Motor neuron (in vitro differentiated cells): ENCODE measurements at regions not wholly inside any gene's neighbourhood (a gene's known extent, or its start where the extent isn't known, plus 50 kb on each side); places are given as distances from the start of the nearest gene placed in this dataset.
A peak's percentile ranks its signal among the peaks of the same experiment; 100 is the strongest.
"Not testable (repeated sequence)": the region's sequence is repeated elsewhere in the genome, so short reads cannot be mapped to it uniquely, and the experiment has no call there.

ENCODE experiments used
- ATAC-seq, 8 experiments: fragments of 200-7000 bp; cut with Tn5 transposase; replicated peaks in 6 of 8; 2 replicates each; pipeline ENCODE4 v1.8.0; 2021; ENCODE audit warnings: mild to moderate bottlenecking in 8 of 8, moderate library complexity in 8 of 8
- H3K27ac ChIP-seq, 2 donors: fragments of 250-450 bp; sonication (Bioruptor Pico); 2 replicates each; pipeline ENCODE4 v1.9.0; 2021; ENCODE audit warnings: antibody characterized with exemption in 2 of 2, mild to moderate bottlenecking in 2 of 2, moderate library complexity in 1 of 2
- H3K4me1 ChIP-seq, 2 donors: fragments of 250-450 bp; sonication (Bioruptor Pico); replicated peaks in 1 of 2; 2 replicates each; pipeline ENCODE4 v1.6.1; 2021; ENCODE audit warnings: antibody characterized with exemption in 2 of 2, mild to moderate bottlenecking in 2 of 2, moderate library complexity in 1 of 2
- H3K4me3 ChIP-seq, 5 donors: fragments of 250-450 bp; sonication (Bioruptor Pico); 2 replicates each; pipeline ENCODE4 v1.9.0; 2021; ENCODE audit warnings: antibody characterized with exemption in 5 of 5, mild to moderate bottlenecking in 5 of 5, moderate library complexity in 4 of 5
- WGBS, 10 experiments: fragments of 450-650 bp; shearing (Covaris generic); methylation state at CpG; one replicate each; pipeline ENCODE4 v1.0.0; 2022; 5-methylcytosine and 5-hydroxymethylcytosine counted together
- in situ Hi-C, 9 experiments: fragments of 400-800 bp; cut with MboI; loops; one replicate each; pipeline ENCODE4 v1.15.0; 2021; ENCODE audit warnings: low sequenced_read_pairs in 9 of 9, low pct_unique_long_range_greater_than_20kb in 2 of 9; ENCODE audit not compliant: unreplicated experiment in 9 of 9

DNA sequence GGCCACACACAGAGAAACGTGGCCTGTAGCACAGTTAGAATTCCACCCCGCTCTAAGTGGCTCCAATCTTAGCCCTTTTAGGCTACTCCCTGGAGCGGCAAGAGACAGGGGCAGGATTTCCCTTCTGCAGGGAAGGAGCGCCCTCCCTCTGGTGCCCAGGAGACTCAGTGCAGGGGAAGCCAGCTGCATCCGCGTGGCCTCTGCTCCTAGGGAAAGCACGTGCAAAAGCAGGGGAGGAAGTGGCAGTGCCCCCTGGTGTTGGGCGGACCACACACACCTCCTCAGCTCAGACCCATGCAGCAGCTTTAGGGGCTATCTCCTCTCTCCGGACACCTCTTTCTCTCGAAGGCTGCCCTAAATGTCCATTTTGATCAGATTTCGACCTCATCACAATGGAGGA is 50.0 kb downstream of the SPRING1 start:
- ATAC-seq = peak; percentile 37 to 78 (median 58)
- in situ Hi-C loops = no loop called here
- 79 to 100% (median 83%) methylated on average over 1 to 8 of the region's 11 CpGs; no CpG with 5 or more reads in 5 of the 10 experiments for WGBS, 10 experiments
- H3K4me3 ChIP-seq = no peak overlapping the region
- H3K4me1 ChIP-seq = peaks cover 13 to 14% of the 10 kb centered on the region in 2 donors
- H3K27ac ChIP-seq = no peak overlapping the region

DNA sequence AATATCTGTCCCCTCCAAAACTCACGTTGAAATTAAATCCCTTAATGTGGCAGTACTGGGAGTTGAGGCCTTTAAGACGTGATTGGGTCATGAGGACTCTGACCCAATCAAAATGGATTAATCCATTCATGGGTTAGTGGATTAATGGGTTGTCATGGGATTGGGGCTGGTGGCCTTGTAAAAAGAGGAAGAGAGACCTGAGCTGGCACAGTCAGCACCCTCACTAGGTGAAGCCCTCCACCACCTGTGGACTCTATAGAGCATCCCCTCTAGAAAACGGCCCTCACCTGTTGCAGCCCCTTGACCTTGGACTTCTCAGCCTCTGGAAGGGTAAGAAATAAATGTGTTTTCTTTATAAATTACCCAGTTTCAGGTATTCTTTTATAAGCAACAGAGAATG is 53.0 kb downstream of the SPRING1 start:
- Histone ChIP-seq H3K4me1 (peaks cover 5% of the 10 kb centered on the region in 2 donors), H3K27ac (no peak overlapping the region), H3K4me3 (no peak overlapping the region)
- 0 to 100% (median 50%) methylated on average over 1 to 3 of the region's 3 CpGs; no CpG with 5 or more reads in 1 of the 10 experiments for WGBS, 10 experiments
- no peak for ATAC-seq
- in situ Hi-C loops = no loop called here

GRCh38 chr12:116677202-116677661 is 60.6 kb downstream of the SPRING1 start:
- no peak overlapping the region for H3K4me3 ChIP-seq
- H3K4me1 ChIP-seq = peaks cover 0 to 7% of the 10 kb centered on the region in 2 donors
- in situ Hi-C loops = no loop called here
- no peak for ATAC-seq
- no peak overlapping the region for H3K27ac ChIP-seq
- WGBS, 10 experiments = 62 to 100% (median 88%) methylated on average over 1 to 4 of the region's 4 CpGs

DNA sequence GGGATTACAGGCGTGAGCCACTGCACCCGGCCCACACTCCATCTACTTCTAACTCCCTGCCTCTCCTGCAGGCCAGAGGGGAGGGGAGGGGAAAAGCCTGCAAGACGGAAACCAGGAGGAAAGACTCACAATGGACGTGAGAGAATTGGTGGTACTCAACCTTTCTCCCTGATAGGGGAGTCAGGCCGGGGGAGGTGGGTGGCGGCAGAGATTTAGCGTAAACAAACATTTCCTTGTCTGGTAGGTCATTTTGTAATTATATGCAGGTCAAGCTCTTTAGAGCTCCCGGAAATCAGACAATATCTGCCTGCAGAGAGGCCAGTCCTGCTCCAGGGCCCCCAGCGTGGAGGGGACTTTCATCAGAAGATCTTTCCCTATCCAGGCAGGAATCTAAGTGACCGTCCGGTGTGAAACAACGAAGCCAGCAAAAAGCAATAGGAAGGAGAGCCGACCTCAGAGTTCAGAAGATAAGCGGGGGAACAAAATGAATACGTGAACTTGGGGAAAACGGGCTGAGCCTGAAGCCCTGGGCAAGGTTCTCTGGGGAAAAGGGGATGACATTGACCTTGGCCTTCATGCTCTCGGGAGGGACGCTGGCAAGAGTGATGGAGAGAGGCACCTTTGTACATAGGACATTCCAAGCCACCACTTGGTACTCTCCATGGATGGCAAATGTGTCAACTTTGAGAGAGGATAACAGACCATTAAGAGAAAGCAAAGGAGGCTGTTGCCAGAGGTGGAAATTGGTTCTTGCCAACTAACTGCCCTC is 62.3 kb downstream of the SPRING1 start:
- in situ Hi-C loops = no loop called here
- 66 to 94% (median 77%) methylated on average over 2 to 14 of the region's 18 CpGs; no CpG with 5 or more reads in 2 of the 10 experiments for WGBS, 10 experiments
- ATAC-seq = peak in 1 of 8 experiments; percentile 21
- Histone ChIP-seq H3K27ac (no peak overlapping the region), H3K4me3 (no peak overlapping the region), H3K4me1 (peaks cover 0 to 7% of the 10 kb centered on the region in 2 donors)

- Histone ChIP-seq H3K4me3 (no peak overlapping the region), H3K4me1 (peaks cover 0 to 7% of the 10 kb centered on the region in 2 donors), H3K27ac (no peak overlapping the region)
- in situ Hi-C loops = no loop called here
- no peak for ATAC-seq
- WGBS, 10 experiments = 0 to 100% (median 83%) methylated on average over 1 to 4 of the region's 5 CpGs; no CpG with 5 or more reads in 2 of the 10 experiments
These were observed 63.2 kb downstream of the SPRING1 start for GRCh38 chr12:116674643-116675183.

DNA sequence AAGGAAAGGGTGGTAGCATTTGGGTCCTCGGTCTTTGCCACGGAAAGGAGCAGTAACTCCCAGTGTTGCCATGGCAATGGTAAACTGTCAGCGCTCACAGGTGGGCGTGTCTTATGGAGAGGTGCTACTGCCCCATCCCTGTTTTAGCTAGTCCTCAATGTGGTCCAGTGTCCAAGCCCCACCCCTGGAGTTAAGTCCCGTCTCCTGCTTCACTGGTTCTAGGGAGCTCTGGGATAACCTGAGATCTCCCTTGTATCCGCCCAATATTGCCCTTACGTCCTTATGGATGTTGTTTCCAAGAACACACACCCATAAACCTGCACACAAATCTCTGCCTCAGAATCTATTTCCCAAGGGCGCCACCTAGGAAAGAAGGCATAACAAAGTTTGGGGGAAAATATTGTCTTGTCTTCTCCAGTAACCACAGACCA is 64.2 kb downstream of the SPRING1 start:
- Histone ChIP-seq H3K27ac (no peak overlapping the region), H3K4me1 (peaks cover 0 to 7% of the 10 kb centered on the region in 2 donors), H3K4me3 (no peak overlapping the region)
- in situ Hi-C loops = no loop called here
- peak in 5 of 8 experiments; percentile 28 to 92 (median 38) for ATAC-seq
- WGBS, 10 experiments = 48 to 100% (median 73%) methylated on average over 2 to 7 of the region's 8 CpGs; no CpG with 5 or more reads in 2 of the 10 experiments

DNA sequence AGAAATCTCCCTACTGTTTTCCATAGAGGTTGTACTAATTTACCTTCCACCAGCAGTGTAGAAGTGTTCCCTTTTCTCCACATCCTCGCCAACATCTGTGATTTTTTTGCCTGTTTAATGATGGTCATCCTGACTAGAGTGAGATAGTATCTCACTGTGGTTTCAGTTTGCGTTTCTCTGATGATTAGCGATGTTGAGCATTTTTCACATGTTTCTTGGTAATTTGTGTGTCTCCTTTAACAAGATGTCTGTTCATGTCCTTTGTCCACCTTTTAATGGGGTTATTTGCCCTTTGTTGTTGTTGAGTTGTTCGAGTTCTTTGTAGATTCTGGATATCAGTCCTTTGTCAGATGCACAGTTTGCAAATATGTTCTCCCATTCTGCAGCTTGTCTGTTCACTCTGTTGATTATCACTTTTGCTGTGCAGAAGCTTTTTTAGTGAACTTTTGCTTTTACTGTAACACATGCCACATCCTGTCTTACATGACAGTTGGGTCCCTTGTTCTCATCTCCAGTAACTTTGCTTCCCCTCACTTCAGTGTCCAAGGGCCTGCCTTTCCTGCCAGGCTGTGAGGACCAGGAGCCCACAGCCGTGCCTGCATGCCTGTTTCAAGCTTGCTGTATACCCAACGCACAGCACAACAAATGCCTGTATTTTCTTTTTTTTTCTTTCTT is 64.9 kb downstream of the SPRING1 start:
- ATAC-seq = peak in 1 of 8 experiments; percentile 19
- no peak overlapping the region for H3K4me3 ChIP-seq
- in situ Hi-C loops = no loop called here
- no peak overlapping the region for H3K27ac ChIP-seq
- peaks cover 0 to 7% of the 10 kb centered on the region in 2 donors for H3K4me1 ChIP-seq
- 31 to 100% (median 85%) methylated on average over 1 to 6 of the region's 6 CpGs for WGBS, 10 experiments

DNA sequence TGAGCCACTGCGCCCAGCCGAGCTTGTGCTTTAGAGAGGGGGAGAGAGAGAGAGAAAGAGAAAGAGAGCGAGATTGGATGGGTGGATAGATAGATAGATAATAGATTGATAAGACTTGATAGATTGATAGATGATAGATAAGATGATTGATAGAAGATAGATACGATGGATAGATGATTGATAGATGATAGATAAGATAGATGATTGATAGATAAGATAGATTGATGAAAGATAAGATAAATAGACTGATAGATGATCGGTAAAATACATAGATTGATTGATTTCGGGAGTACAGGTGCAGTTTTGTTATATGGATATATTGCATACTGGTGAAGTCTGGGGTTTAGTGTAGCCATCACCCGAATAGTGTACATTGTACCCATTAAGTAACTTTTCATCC is 65.9 kb downstream of the SPRING1 start:
- no peak overlapping the region for H3K27ac ChIP-seq
- ATAC-seq = no peak
- peaks cover 0 to 7% of the 10 kb centered on the region in 2 donors for H3K4me1 ChIP-seq
- in situ Hi-C loops = no loop called here
- no peak overlapping the region for H3K4me3 ChIP-seq
- WGBS, 10 experiments = 66 to 89% (median 80%) methylated on average over 3 to 7 of the region's 7 CpGs

GRCh38 chr12:116670859-116671258 is 67.0 kb downstream of the SPRING1 start:
- Histone ChIP-seq H3K4me1 (peaks cover 5 to 11% of the 10 kb centered on the region in 2 donors), H3K4me3 (no peak overlapping the region), H3K27ac (no peak overlapping the region)
- ATAC-seq = no peak
- in situ Hi-C loops = no loop called here

DNA sequence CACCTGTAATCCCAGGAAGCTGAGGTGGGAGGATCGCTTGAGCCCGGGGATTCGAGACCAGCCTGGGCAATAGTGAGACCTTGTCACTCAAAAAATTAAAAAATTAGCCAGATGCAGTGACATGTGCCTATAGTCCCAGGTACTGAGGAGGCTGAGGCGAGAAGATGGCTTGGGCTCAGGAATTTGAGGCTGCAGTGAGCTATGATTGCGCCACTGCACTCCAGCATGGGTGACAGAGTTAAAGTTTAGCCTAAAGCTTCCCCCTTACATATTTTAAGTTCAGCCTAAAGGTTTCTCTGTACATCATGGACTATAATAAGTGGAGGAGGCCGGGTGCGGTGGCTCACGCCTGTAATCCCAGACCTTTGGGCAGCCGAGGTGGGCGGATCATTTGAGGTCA is 70.1 kb downstream of the SPRING1 start:
- WGBS, 10 experiments = 80 to 100% (median 95%) methylated on average over 1 to 7 of the region's 10 CpGs; no CpG with 5 or more reads in 3 of the 10 experiments
- in situ Hi-C loops = no loop called here
- no peak overlapping the region for H3K4me3 ChIP-seq
- H3K4me1 ChIP-seq = peaks cover 16 to 17% of the 10 kb centered on the region in 2 donors
- no peak for ATAC-seq
- H3K27ac ChIP-seq = no peak overlapping the region

DNA sequence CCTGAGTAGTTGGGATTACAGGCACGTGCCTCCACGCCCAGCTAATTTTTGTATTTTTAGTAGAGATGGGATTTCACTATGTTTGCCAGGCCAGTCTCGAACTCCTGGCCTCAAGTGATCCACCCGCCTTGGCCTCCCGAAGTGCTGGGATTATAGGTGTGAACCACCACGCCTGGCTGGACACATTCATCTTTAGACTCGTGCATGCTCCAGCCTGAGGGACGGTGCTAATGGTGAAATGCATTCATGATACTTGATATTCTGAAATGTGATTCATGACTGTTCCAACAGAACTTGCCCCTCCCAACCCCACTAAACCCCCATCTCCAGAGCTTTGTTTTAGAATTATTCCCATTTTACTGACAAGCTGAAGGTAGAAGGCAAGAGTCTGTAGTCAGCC is 71.0 kb downstream of the SPRING1 start:
- H3K4me3 ChIP-seq, in situ Hi-C loops, H3K27ac ChIP-seq: not testable (repeated sequence)
- peaks cover 23% of the 10 kb centered on the region in 2 donors for H3K4me1 ChIP-seq
- ATAC-seq = peak in 2 of 8 experiments; percentile 53 to 82
- 20 to 100% (median 91%) methylated on average over 1 to 8 of the region's 8 CpGs; no CpG with 5 or more reads in 4 of the 10 experiments for WGBS, 10 experiments

- WGBS, 10 experiments = 35 to 89% (median 61%) methylated on average over 1 to 10 of the region's 10 CpGs; no CpG with 5 or more reads in 2 of the 10 experiments
- ATAC-seq = no peak
- in situ Hi-C loops = no loop called here
- H3K4me1 ChIP-seq = peaks cover 23 to 26% of the 10 kb centered on the region in 2 donors
- H3K4me3 ChIP-seq = no peak overlapping the region
- H3K27ac ChIP-seq = no peak overlapping the region
These were observed 71.6 kb downstream of the SPRING1 start for GRCh38 chr12:116666305-116666673.

- ATAC-seq = no peak
- Histone ChIP-seq H3K4me3 (no peak overlapping the region), H3K4me1 (peaks cover 23 to 26% of the 10 kb centered on the region in 2 donors), H3K27ac (no peak overlapping the region)
- in situ Hi-C loops = no loop called here
- WGBS, 10 experiments = 43 to 84% (median 72%) methylated on average over 1 to 13 of the region's 15 CpGs; no CpG with 5 or more reads in 1 of the 10 experiments
These were observed 72.1 kb downstream of the SPRING1 start for GRCh38 chr12:116665666-116666304.
